PFSK-1 (cell line): ENCODE measurements at regions not wholly inside any gene's neighbourhood (a gene's known extent, or its start where the extent isn't known, plus 50 kb on each side); places are given as distances from the start of the nearest gene placed in this dataset.

Experiments
- FOXP2 ChIP-seq: optimal IDR thresholded peaks from 2 replicates; pipeline ENCODE3; 2011; ENCODE audit warnings: borderline replicate concordance, control low read depth, inconsistent platforms; ENCODE audit not compliant: insufficient read depth; ENCODE audit errors: extremely low read length, extremely low read depth
- POLR2AphosphoS5 ChIP-seq: IDR thresholded peaks from 2 replicates; pipeline ENCODE4 v1.6.1; 2012; ENCODE audit warnings: low read depth, mild to moderate bottlenecking, control low read depth, low read length, moderate library complexity
- SIN3A ChIP-seq: IDR thresholded peaks from 2 replicates; pipeline ENCODE4 v1.6.1; 2012; ENCODE audit warnings: mild to moderate bottlenecking, low read length, moderate library complexity, borderline replicate concordance; ENCODE audit not compliant: insufficient read depth
- TAF1 ChIP-seq: IDR thresholded peaks from 2 replicates; pipeline ENCODE4 v1.6.1; 2012; ENCODE audit warnings: low read length, control low read depth, borderline replicate concordance; ENCODE audit not compliant: insufficient read depth
- TF ChIP-seq, protein P1 (sequence below), 2 experiments: IDR thresholded peaks; 2 replicates each; pipeline versions ENCODE4 v1.6.1 to v1.8.0; 2011 to 2012; ENCODE audit warnings: low read depth in 2 of 2, low read length in 2 of 2, control low read depth in 1 of 2, inconsistent platforms in 1 of 2, mild to moderate bottlenecking in 1 of 2, moderate library complexity in 1 of 2; ENCODE audit not compliant: insufficient read depth in 1 of 2

GRCh38 chr5:25641124-25641523, 996.3 kb upstream of the CDH10 start:
- TF ChIP-seq, protein P1, sequence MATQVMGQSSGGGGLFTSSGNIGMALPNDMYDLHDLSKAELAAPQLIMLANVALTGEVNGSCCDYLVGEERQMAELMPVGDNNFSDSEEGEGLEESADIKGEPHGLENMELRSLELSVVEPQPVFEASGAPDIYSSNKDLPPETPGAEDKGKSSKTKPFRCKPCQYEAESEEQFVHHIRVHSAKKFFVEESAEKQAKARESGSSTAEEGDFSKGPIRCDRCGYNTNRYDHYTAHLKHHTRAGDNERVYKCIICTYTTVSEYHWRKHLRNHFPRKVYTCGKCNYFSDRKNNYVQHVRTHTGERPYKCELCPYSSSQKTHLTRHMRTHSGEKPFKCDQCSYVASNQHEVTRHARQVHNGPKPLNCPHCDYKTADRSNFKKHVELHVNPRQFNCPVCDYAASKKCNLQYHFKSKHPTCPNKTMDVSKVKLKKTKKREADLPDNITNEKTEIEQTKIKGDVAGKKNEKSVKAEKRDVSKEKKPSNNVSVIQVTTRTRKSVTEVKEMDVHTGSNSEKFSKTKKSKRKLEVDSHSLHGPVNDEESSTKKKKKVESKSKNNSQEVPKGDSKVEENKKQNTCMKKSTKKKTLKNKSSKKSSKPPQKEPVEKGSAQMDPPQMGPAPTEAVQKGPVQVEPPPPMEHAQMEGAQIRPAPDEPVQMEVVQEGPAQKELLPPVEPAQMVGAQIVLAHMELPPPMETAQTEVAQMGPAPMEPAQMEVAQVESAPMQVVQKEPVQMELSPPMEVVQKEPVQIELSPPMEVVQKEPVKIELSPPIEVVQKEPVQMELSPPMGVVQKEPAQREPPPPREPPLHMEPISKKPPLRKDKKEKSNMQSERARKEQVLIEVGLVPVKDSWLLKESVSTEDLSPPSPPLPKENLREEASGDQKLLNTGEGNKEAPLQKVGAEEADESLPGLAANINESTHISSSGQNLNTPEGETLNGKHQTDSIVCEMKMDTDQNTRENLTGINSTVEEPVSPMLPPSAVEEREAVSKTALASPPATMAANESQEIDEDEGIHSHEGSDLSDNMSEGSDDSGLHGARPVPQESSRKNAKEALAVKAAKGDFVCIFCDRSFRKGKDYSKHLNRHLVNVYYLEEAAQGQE (IDR thresholded peaks at IDR 0.05; ENCODE audit: insufficient read depth in 1 of 2, low read depth in 2 of 2, low read length in 2 of 2) = no peak
- TF ChIP-seq SIN3A (no peak), POLR2AphosphoS5 (no peak), FOXP2 (no peak), TAF1 (no peak)

- no peak for TF ChIP-seq TAF1
- TF ChIP-seq FOXP2 = no peak
- TF ChIP-seq, protein P1 (IDR thresholded peaks at IDR 0.05; ENCODE audit: insufficient read depth in 1 of 2, low read depth in 2 of 2, low read length in 2 of 2) = no peak
- no peak for TF ChIP-seq SIN3A
- no peak for TF ChIP-seq POLR2AphosphoS5
Measured at GRCh38 chr5:25619273-25619672, 974.5 kb upstream of the CDH10 start.

GRCh38 chr5:25618821-25619220, 974.0 kb upstream of the CDH10 start:
- TF ChIP-seq FOXP2 = no peak
- no peak for TF ChIP-seq SIN3A
- TF ChIP-seq POLR2AphosphoS5 = no peak
- TF ChIP-seq, protein P1 (IDR thresholded peaks at IDR 0.05; ENCODE audit: insufficient read depth in 1 of 2, low read depth in 2 of 2, low read length in 2 of 2) = no peak
- TF ChIP-seq TAF1 = no peak

DNA sequence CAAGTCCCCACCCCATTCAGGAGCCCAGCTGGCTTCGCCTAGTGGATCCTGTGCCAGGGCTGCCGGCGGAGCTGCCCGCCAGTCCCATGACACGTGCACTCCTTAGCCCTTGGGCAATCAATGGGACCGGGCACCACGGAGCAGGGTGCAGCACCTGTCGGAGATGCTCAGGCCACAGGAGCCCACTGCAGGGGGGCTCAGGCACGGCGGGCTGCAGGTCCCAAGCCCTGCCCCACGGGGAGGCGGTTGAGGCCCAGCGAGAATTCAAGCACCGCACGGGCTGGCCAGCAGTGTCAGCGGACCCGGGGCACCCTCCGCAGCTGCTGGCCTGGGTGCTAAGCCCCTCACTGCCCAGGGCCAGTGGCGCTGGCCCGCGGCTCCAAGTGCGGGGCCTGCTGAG, 969.7 kb upstream of the CDH10 start:
- no peak for TF ChIP-seq TAF1
- TF ChIP-seq POLR2AphosphoS5 = no peak
- TF ChIP-seq FOXP2 = no peak

DNA sequence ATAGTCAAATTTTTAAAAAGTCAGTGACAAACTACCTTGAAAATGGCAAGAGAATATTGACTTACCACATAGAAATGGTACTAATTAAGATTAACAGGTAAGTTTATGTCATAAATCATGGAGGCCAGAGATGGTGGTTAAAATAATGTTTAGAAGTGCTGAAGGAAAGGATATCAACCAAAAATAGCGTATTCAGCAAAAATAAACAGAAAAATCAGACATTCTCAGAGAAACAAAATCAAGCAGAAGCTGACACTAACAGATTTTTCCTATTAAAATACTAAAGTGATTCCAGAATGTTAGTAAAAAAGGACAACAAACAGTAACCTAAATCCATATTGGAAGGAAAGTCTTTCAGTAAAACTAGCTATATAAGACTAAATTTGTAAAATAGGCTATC, 959.9 kb upstream of the CDH10 start:
- TF ChIP-seq FOXP2 = no peak
- no peak for TF ChIP-seq SIN3A
- TF ChIP-seq, protein P1 (IDR thresholded peaks at IDR 0.05; ENCODE audit: insufficient read depth in 1 of 2, low read depth in 2 of 2, low read length in 2 of 2) = no peak
- TF ChIP-seq POLR2AphosphoS5 = no peak
- TF ChIP-seq TAF1 = no peak
